T1000 (cell line): ENCODE measurements at regions not wholly inside any gene's neighbourhood (a gene's known extent, or its start where the extent isn't known, plus 50 kb on each side); places are given as distances from the start of the nearest gene placed in this dataset.
"Not testable (repeated sequence)": the region's sequence is repeated elsewhere in the genome, so short reads cannot be mapped to it uniquely, and the experiment has no call there.

Experiments used
- DNase-seq: peaks from one replicate; lab custom pipeline; 2025; ENCODE audit warnings: mixed read lengths; lab: John Stamatoyannopoulos, UW

GRCh38 chr1:198809247-198809646, 170.4 kb downstream of the PTPRC start:
- DNase-seq, result no peak

GRCh38 chr1:198811449-198811848, 172.6 kb downstream of the PTPRC start:
- no peak for DNase-seq

- no peak for DNase-seq
Observed at GRCh38 chr1:198823626-198824025, 184.8 kb downstream of the PTPRC start.

GRCh38 chr1:198825254-198825653, 186.4 kb downstream of the PTPRC start:
- DNase-seq, result no peak

- no peak for DNase-seq
Observed at GRCh38 chr1:198829356-198829755, 190.5 kb downstream of the PTPRC start.

- no peak for DNase-seq
Observed at GRCh38 chr1:198829944-198830343, 191.1 kb downstream of the PTPRC start.

GRCh38 chr1:198830412-198830811, 191.6 kb downstream of the PTPRC start:
- no peak for DNase-seq

GRCh38 chr1:198833706-198834503, 195.1 kb downstream of the PTPRC start:
- DNase-seq, result no peak

- DNase-seq, result no peak
Observed at GRCh38 chr1:198837278-198838021, 198.6 kb downstream of the PTPRC start.

GRCh38 chr1:198838022-198838342, 199.1 kb downstream of the PTPRC start:
- DNase-seq, result no peak

GRCh38 chr1:198841477-198841876, 202.6 kb downstream of the PTPRC start:
- no peak for DNase-seq

- no peak for DNase-seq
Observed at GRCh38 chr1:198842686-198843085, 203.8 kb downstream of the PTPRC start.

- no peak for DNase-seq
Observed at GRCh38 chr1:198845271-198845670, 206.4 kb downstream of the PTPRC start.

- no peak for DNase-seq
Observed at GRCh38 chr1:198845851-198846250, 207.0 kb downstream of the PTPRC start.

- no peak for DNase-seq
Observed at GRCh38 chr1:198846556-198846955, 207.7 kb downstream of the PTPRC start.

- DNase-seq, result no peak
Observed at GRCh38 chr1:198848206-198848605, 209.4 kb downstream of the PTPRC start.

GRCh38 chr1:198848649-198849048, 209.8 kb downstream of the PTPRC start:
- no peak for DNase-seq

GRCh38 chr1:198849093-198849492, 210.3 kb downstream of the PTPRC start:
- DNase-seq, result no peak

- DNase-seq, result no peak
Observed at GRCh38 chr1:198850196-198850595, 211.4 kb downstream of the PTPRC start.

- not testable (repeated sequence) for DNase-seq
Observed at GRCh38 chr1:198850966-198851365, 212.1 kb downstream of the PTPRC start.

- DNase-seq, result no peak
Observed at GRCh38 chr1:198856601-198857000, 217.8 kb downstream of the PTPRC start.

- no peak for DNase-seq
Observed at GRCh38 chr1:198858033-198858432, 219.2 kb downstream of the PTPRC start.

- no peak for DNase-seq
Observed at GRCh38 chr1:198860371-198860770, 221.5 kb downstream of the PTPRC start.

GRCh38 chr1:198861636-198862035, 222.8 kb downstream of the PTPRC start:
- DNase-seq, result no peak
